GM18498 (cell line): ENCODE measurements at regions not wholly inside any gene's neighbourhood (a gene's known extent, or its start where the extent isn't known, plus 50 kb on each side); places are given as distances from the start of the nearest gene placed in this dataset.
"Not testable (repeated sequence)": the region's sequence is repeated elsewhere in the genome, so short reads cannot be mapped to it uniquely, and the experiment has no call there.

Source experiments
- ATAC-seq: cut with Tn5 transposase; IDR thresholded peaks from one replicate; pipeline ENCODE4 v1.9.1; 2021; ENCODE audit warnings: mild to moderate bottlenecking, moderate library complexity; ENCODE audit not compliant: unreplicated experiment

DNA sequence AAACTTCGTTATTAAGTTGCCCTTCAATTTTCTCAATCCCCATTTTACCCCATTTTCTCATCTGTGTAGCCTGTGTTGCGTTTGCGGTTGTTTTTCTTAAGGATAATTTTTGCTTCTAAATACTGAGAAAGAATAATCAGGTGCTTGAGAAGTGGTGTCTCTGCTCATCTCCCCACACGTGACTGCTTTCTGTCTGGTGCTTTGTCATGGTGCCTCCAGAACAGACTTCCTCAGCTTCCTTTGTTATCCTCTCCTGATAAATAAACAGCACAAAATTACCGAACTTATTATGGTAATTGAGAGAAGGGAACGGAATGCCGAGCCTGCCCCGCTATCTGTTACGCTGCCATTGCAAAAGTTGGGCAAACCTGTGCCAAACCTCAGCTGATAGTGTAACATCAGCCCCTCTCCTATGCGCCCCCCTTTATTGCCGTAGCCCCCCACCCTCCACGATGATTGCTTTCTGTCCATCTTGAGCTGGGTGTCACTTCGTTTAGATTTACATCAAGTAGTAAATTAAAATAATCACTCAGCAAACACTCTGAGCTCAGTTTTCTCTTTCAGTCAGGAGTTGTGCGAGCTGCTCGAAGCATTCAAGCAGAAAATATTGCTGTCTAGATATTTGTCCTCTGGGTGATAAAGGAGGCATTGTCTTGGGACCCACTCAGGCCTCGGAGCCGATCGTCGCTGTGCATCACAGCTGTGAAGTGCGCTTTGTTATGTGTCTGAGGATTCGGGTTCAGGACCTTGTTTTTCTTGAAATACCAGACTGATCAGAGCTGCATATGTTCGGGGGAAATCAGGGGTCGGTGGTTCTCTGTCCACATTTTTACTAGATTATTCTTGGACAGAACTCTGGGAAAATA, 1008.5 kb upstream of the FANCL start:
- ATAC-seq = no peak

- no peak for ATAC-seq
Measured at GRCh38 chr2:59239146-59239545, 998.0 kb upstream of the FANCL start.

DNA sequence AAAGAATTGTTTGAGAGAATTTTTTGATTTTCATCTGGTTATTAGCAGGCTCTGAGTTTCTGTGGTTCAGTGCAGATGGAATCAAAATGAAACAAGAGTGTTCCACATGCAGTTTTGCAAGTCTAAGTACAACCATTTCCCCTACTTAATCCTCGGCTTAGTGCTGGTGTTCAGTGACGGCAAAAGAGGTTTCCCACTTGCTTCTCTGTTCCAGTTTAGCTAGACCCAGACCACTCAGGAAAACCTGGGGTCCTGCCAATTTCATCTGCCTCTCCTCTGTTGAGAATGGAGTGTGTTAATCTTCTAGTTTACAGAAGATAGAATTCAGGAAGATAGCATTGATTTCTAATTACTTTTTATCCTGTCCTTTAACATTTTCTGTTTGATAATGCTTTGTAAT, 996.2 kb upstream of the FANCL start:
- no peak for ATAC-seq

GRCh38 chr2:59236723-59237122, 995.6 kb upstream of the FANCL start:
- ATAC-seq = no peak

DNA sequence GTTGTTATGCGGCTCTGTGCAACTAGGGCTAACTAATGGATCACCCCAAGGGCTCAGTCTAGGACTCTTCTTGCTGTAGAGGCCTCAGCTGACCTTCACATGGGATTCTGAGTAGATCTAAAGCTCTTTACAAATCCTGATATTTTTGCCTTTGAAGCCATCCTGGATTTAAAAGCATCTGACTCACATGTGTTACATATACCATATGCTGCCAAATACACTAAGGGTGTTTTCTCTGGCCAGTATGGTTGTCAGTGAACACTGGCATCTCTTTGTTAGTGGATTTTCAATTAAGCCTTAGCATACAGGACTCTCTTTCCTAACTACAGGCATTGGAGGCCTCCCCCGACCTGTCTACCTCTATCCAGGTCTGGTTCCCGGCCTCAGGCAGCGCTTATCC, 992.8 kb upstream of the FANCL start:
- no peak for ATAC-seq

DNA sequence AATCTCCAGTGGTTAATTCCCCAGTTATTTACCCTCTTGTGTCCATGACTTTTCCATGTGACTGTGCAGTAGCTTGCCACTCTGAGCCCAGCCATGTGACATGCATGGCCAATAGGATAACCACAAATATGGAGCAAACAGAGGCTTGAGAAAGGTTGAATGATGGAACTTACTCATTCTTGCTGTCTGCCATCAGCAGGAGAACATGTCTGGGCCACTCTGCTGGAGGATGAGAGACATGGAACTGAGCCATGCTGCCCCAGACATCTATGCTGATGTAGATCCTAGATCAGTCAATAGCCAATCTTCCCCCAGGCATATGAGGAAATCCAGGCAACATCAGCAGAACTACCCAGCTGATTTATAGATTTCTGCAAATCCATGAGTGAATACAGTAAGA, 992.3 kb upstream of the FANCL start:
- no peak for ATAC-seq

- peak; percentile 86 for ATAC-seq
Measured at GRCh38 chr2:59232394-59233165, 991.5 kb upstream of the FANCL start.

GRCh38 chr2:59226362-59226761, 985.2 kb upstream of the FANCL start:
- not testable (repeated sequence) for ATAC-seq

GRCh38 chr2:59223742-59224141, 982.6 kb upstream of the FANCL start:
- no peak for ATAC-seq

- no peak for ATAC-seq
Measured at GRCh38 chr2:59217360-59217759, 976.2 kb upstream of the FANCL start.

GRCh38 chr2:59206361-59206760, 965.2 kb upstream of the FANCL start:
- ATAC-seq = no peak

GRCh38 chr2:59204040-59204439, 962.9 kb upstream of the FANCL start:
- ATAC-seq = no peak

DNA sequence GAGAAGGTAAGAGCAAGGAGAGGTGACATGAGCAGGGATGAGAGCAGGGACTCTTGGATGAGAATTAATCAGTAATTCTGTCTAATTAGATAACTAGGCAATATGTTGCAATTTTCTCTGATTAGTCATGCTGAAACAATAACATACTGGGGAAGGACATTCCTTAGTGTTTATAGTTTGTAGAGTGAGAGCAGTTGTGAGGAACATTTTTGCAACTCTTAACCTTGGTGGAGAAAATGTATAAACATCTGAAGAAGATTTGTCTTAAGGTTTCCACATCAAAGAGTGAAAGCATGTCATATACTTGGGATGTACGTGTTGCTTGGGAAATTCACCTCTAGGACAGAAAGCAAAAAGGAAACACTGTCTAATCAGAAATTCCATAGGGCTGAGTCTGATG, 955.4 kb upstream of the FANCL start:
- ATAC-seq = no peak

DNA sequence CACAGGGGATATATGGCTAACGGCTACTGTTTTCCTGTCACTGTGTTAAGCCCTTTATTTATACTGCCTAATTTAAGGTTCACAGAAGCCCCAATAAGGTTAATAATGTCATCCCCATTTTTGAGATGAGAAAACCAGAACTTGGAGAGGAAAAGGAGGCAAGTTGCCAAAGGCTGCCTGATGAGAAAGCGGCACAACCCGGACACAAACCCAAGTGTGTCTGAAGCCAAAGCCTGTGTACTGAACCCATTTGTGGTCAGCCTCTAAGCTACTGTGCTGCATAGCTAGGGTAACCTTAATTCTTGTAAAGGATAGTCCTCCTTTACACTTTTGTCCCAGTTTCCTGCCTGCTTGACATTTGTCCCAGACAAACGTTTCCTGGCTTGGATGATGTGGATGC, 954.7 kb upstream of the FANCL start:
- no peak for ATAC-seq

DNA sequence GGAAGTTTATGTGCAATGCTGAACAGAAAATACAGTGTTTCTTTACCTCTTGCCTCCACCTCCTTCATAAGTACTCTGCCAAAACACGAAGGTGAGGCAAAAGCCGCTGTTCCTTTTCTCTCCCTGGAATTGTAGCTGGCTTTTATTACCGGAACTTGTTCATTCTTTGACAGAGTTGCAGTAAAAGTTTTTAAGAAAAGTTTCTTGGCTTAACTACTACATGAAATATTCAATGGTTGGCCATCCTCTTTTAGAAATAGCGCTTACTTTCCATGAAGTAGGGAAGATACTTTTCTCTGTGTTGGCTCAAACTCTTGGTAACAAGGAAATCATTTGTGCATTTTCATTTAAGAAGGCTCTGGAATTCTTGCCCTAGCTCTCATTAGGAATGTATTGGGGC, 950.7 kb upstream of the FANCL start:
- ATAC-seq = no peak

DNA sequence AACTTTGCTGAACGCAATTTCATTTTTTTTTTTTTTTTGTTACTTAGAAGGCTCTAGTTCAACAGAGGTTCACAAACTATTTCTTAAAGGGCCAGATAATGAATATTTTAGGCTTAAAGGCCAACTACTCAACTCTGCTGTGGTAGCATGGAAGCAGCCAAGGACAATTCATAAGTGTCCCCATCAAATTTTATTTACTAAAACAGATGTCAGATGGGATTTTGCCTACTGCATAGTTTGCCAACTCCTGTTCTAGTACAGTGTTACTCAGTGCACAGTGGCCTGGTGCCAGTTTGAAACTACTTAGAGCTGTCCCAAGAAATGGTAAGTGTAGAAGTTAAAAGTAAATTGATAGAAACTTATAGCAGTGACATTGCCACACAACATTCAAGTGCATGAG, 949.4 kb upstream of the FANCL start:
- ATAC-seq = no peak

- ATAC-seq = no peak
Measured at GRCh38 chr2:59184276-59185020, 943.3 kb upstream of the FANCL start.

DNA sequence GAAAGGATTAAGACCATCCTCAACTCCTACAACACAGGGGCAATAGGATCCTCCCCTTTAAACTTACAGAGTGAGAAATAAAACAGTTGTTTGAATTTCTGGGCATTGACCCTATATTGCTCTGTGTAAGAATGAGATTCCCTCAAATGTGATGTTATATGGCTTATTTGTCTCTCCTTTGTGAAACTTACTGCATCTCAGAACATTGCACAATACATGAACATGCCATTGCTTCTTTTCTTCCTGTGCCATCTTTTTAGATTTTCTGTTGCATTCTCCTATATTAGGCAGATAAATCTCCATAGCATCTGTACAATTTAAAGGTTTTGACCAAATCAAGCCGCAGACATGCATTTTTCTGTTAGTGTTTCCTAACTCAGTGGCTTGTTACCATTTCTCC, 941.9 kb upstream of the FANCL start:
- ATAC-seq = no peak

GRCh38 chr2:59182249-59182648, 941.1 kb upstream of the FANCL start:
- no peak for ATAC-seq

GRCh38 chr2:59181347-59181746, 940.2 kb upstream of the FANCL start:
- ATAC-seq = no peak

DNA sequence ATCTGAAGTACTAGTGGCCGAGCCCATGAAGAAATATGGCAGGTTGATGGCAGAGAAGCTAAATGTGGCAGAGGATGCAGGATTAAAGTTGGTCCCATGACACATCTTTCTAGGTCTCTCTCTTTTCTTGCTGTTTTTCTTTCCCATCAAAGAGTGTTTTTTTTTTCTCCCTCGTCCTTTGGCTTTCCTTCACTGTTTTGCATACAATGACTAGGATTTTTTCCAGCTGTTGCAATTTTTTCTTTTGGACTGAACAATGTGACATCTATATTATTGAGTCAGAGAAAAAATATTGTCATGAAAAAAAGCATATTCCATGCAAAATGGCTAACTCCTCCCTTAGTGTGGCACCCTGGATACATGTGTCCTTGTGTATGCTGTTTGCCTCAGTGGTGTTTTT, 939.5 kb upstream of the FANCL start:
- ATAC-seq = no peak

DNA sequence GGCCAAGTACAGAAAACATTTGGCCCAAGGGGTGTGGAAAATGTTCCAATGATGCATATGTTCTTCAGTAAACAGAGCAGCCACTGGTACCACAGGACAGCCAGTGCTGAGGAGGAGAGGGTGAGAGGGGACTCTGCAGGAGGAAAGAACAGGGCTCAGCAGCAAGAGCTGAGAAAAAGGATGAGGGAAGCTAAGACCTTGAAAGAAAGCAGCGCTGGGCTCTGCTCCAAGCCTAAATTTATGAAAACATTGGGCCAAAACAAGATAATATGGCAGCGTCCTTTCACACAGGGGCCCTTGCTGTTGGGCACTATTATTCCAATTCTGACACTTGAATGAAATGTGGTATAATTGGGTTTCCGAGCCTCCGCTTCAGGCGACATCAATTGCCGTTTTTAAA, 939.0 kb upstream of the FANCL start:
- no peak for ATAC-seq
